ENCODE measurements at regions not wholly inside any gene's neighbourhood (a gene's known extent, or its start where the extent isn't known, plus 50 kb on each side); places are given as distances from the start of the nearest gene placed in this dataset.

GRCh38 chr14:97630249-97630648 lies 833.1 kb downstream of the VRK1 start:
- Histone ChIP-seq H3K36me3 (no peaks in the 10 kb centered on the region), H3K27me3 (peaks cover 4% of the 10 kb centered on the region), H3K9me3 (no peaks in the 10 kb centered on the region), H3K27ac (no peak overlapping the region), H3K4me1 (peaks cover 0 to 8% (median 0%) of the 10 kb centered on the region in 3 donors), H3K4me3 (no peak overlapping the region)
- TF ChIP-seq CTCF (IDR thresholded peaks at IDR 0.05) = no peak
- TF ChIP-seq POLR2A (IDR thresholded peaks at IDR 0.05) = no peak
- no peak for TF ChIP-seq POLR2AphosphoS5 (IDR thresholded peaks at IDR 0.05)
- TF ChIP-seq EP300 (IDR thresholded peaks at IDR 0.05) = no peak
- ATAC-seq = no peak
- 56 to 59% methylated on average over 4 to 5 of the region's 5 CpGs for WGBS, 2 donors (ENCODE audit: low coverage in 1 of 2)

- peaks cover 4% of the 10 kb centered on the region for H3K27me3 ChIP-seq
- H3K4me1 ChIP-seq = peaks cover 0 to 8% (median 0%) of the 10 kb centered on the region in 3 donors
- H3K9me3 ChIP-seq = no peaks in the 10 kb centered on the region
- WGBS, 2 donors (ENCODE audit: low coverage in 1 of 2) = 82 to 88% methylated on average over 3 to 4 of the region's 4 CpGs
- no peak overlapping the region for H3K4me3 ChIP-seq
- TF ChIP-seq EP300 (IDR thresholded peaks at IDR 0.05) (no peak), POLR2AphosphoS5 (IDR thresholded peaks at IDR 0.05) (no peak)
- H3K36me3 ChIP-seq = no peaks in the 10 kb centered on the region
- ATAC-seq = no peak
- no peak overlapping the region for H3K27ac ChIP-seq
Observed at GRCh38 chr14:97633131-97633738, 836.1 kb downstream of the VRK1 start.

GRCh38 chr14:97634751-97635150 lies 837.6 kb downstream of the VRK1 start:
- 5 to 7% methylated on average over 4 to 13 of the region's 13 CpGs for WGBS, 2 donors (ENCODE audit: low coverage in 1 of 2)
- no peak for ATAC-seq

GRCh38 chr14:97638864-97639263 lies 841.7 kb downstream of the VRK1 start:
- H3K4me3 ChIP-seq = no peak overlapping the region
- TF ChIP-seq CTCF (IDR thresholded peaks at IDR 0.05) (no peak), POLR2AphosphoS5 (IDR thresholded peaks at IDR 0.05) (no peak), POLR2A (IDR thresholded peaks at IDR 0.05) (no peak), EP300 (IDR thresholded peaks at IDR 0.05) (no peak)
- WGBS, 2 donors (ENCODE audit: low coverage in 1 of 2) = 40 to 53% methylated on average over 1 to 3 of the region's 3 CpGs
- peaks cover 4% of the 10 kb centered on the region for H3K27me3 ChIP-seq
- ATAC-seq = no peak
- H3K9me3 ChIP-seq = no peaks in the 10 kb centered on the region
- H3K4me1 ChIP-seq = peaks cover 0 to 8% (median 0%) of the 10 kb centered on the region in 3 donors
- H3K36me3 ChIP-seq = no peaks in the 10 kb centered on the region
- no peak overlapping the region for H3K27ac ChIP-seq

More at GRCh38 chr14:97634751-97635150, 837.6 kb downstream of the VRK1 start:
- H3K27me3 ChIP-seq = peaks cover 6% of the 10 kb centered on the region
- no peak overlapping the region for H3K27ac ChIP-seq
- no peaks in the 10 kb centered on the region for H3K9me3 ChIP-seq
- peak overlapping the region; percentile 9 to 36 for H3K4me3 ChIP-seq
- H3K4me1 ChIP-seq = peaks cover 0 to 8% (median 0%) of the 10 kb centered on the region in 3 donors
- no peak for TF ChIP-seq POLR2AphosphoS5 (IDR thresholded peaks at IDR 0.05)
- TF ChIP-seq POLR2A (IDR thresholded peaks at IDR 0.05) = no peak
- no peak for TF ChIP-seq EP300 (IDR thresholded peaks at IDR 0.05)
- no peak for TF ChIP-seq CTCF (IDR thresholded peaks at IDR 0.05)
- H3K36me3 ChIP-seq = no peaks in the 10 kb centered on the region

GRCh38 chr14:97640031-97640430 lies 842.8 kb downstream of the VRK1 start:
- no peaks in the 10 kb centered on the region for H3K4me1 ChIP-seq
- peaks cover 4% of the 10 kb centered on the region for H3K27me3 ChIP-seq
- no peak for ATAC-seq
- WGBS, 2 donors (ENCODE audit: low coverage in 1 of 2) = 100% methylated on average over 2 of the region's 5 CpGs; no CpG with 5 or more reads in 1 of the 2 donors
- no peak for TF ChIP-seq POLR2A (IDR thresholded peaks at IDR 0.05)
- no peak for TF ChIP-seq EP300 (IDR thresholded peaks at IDR 0.05)
- H3K4me3 ChIP-seq = no peak overlapping the region
- H3K9me3 ChIP-seq = no peaks in the 10 kb centered on the region
- no peaks in the 10 kb centered on the region for H3K36me3 ChIP-seq
- no peak overlapping the region for H3K27ac ChIP-seq

- peak; percentile 31 for ATAC-seq
- Histone ChIP-seq H3K27me3 (peaks cover 4% of the 10 kb centered on the region), H3K4me1 (no peaks in the 10 kb centered on the region), H3K4me3 (no peak overlapping the region), H3K27ac (no peak overlapping the region), H3K9me3 (no peaks in the 10 kb centered on the region), H3K36me3 (no peaks in the 10 kb centered on the region)
- TF ChIP-seq EP300 (IDR thresholded peaks at IDR 0.05) (no peak), POLR2A (IDR thresholded peaks at IDR 0.05) (no peak), POLR2AphosphoS5 (IDR thresholded peaks at IDR 0.05) (no peak), CTCF (IDR thresholded peaks at IDR 0.05) (no peak)
- WGBS, 2 donors (ENCODE audit: low coverage in 1 of 2) = 44 to 75% methylated on average over 3 to 4 of the region's 8 CpGs
Observed at GRCh38 chr14:97641827-97642226, 844.6 kb downstream of the VRK1 start.
